Endothelial cell of umbilical vein (primary cell): ENCODE measurements at regions not wholly inside any gene's neighbourhood (a gene's known extent, or its start where the extent isn't known, plus 50 kb on each side); places are given as distances from the start of the nearest gene placed in this dataset.

Experiments
- BruUV-seq: library from RNA; stranded (reverse); fragments of 400-500 nt; replicated peaks from 2 replicates; lab custom pipeline; 2021; lab: Mats Ljungman, UMichigan
- CTCF ChIA-PET: fragments of 300-600, 350-600 bp; sonication (Branson Sonifier 250); formaldehyde crosslinking; loops from one replicate; lab custom pipeline; 2021; ENCODE audit warnings: antibody characterized with exemption, inconsistent platforms; lab: Charles Lee
- POLR2A ChIA-PET: fragments of 300-600, 350-600 bp; sonication (Branson Sonifier 250); formaldehyde crosslinking; loops from one replicate; lab custom pipeline; 2021; ENCODE audit warnings: antibody characterized with exemption, inconsistent platforms; lab: Charles Lee
- DNase-seq: peaks from one replicate; pipeline ENCODE4 v3.0.0-alpha.2; 2011; ENCODE audit warnings: low read depth, low spot score
- FAIRE-seq: peaks from 2 replicates; lab custom pipeline; 2011; peaks lifted over from hg19 to GRCh38; lab: Jason Lieb, UNC
- H2AFZ ChIP-seq: 2 replicates; pipeline ENCODE4 v1.6.0; 2012; ENCODE audit warnings: low read depth, low read length, control low read depth, inconsistent platforms
- H3K27ac ChIP-seq: 2 replicates; pipeline ENCODE4 v1.5.1; 2011; ENCODE audit warnings: low read depth, mild to moderate bottlenecking, control low read depth, low read length, moderate library complexity; ENCODE audit not compliant: insufficient read depth
- H3K27me3 ChIP-seq, 2 experiments: 2 replicates each; pipeline versions ENCODE4 v1.6.0 to v1.6.1; 2011; ENCODE audit warnings: low read length in 2 of 2, mixed read lengths in 1 of 2; ENCODE audit not compliant: control insufficient read depth in 2 of 2, insufficient read depth in 2 of 2
- H3K36me3 ChIP-seq, 2 experiments: 2 replicates in 1 of 2; 3 replicates in 1 of 2; pipeline ENCODE4 v1.5.1; 2011; ENCODE audit warnings: low read length in 2 of 2, mild to moderate bottlenecking in 1 of 2, moderate library complexity in 1 of 2; ENCODE audit not compliant: control insufficient read depth in 2 of 2, insufficient read depth in 2 of 2; ENCODE audit errors: extremely low read depth in 1 of 2
- H3K4me1 ChIP-seq: 3 replicates; pipeline ENCODE4 v1.5.1; 2011; ENCODE audit warnings: mild to moderate bottlenecking, low read length; ENCODE audit not compliant: control insufficient read depth, insufficient read depth; ENCODE audit errors: extremely low read depth
- H3K4me2 ChIP-seq: 2 replicates; pipeline ENCODE4 v1.6.1; 2011; ENCODE audit warnings: low read length, control low read depth, mixed read lengths; ENCODE audit not compliant: insufficient read depth
- H3K4me3 ChIP-seq, 3 experiments: fragments of 200-600 bp in 1 of 3; sonication (generic), shearing (Covaris generic) in 1 of 3; replicated peaks in 1 of 3; 2 replicates each; pipeline ENCODE4 v1.5.1; 2011 to 2016; ENCODE audit warnings: control low read depth in 3 of 3, low read length in 3 of 3, mild to moderate bottlenecking in 2 of 3, inconsistent platforms in 1 of 3, low read depth in 1 of 3, moderate library complexity in 1 of 3; ENCODE audit not compliant: insufficient read depth in 1 of 3
- H3K79me2 ChIP-seq: 2 replicates; pipeline ENCODE4 v1.6.0; 2012; ENCODE audit warnings: low read length, inconsistent platforms; ENCODE audit not compliant: control insufficient read depth, insufficient read depth
- H3K9ac ChIP-seq: replicated peaks from 2 replicates; pipeline ENCODE3; 2011; ENCODE audit warnings: low read length, control low read depth; ENCODE audit not compliant: insufficient read depth; ENCODE audit errors: extremely low read depth
- H3K9me1 ChIP-seq: replicated peaks from 3 replicates; pipeline ENCODE4 v1.6.0; 2011; ENCODE audit warnings: mild to moderate bottlenecking, low read length; ENCODE audit not compliant: control insufficient read depth, insufficient read depth; ENCODE audit errors: extremely low read depth
- H3K9me3 ChIP-seq: replicated peaks from 2 replicates; pipeline ENCODE4 v1.5.1; 2012; ENCODE audit warnings: low read length, inconsistent platforms; ENCODE audit not compliant: control insufficient read depth, insufficient read depth
- H4K20me1 ChIP-seq: replicated peaks from 2 replicates; pipeline ENCODE3; 2011; ENCODE audit warnings: mild to moderate bottlenecking, low read length; ENCODE audit not compliant: control insufficient read depth, insufficient read depth; ENCODE audit errors: extremely low read depth
- CTCF ChIP-seq, 2 donors: IDR thresholded peaks; 1 replicate in 1 of 2; 2 replicates in 1 of 2; pipeline ENCODE4 v1.5.1; 2011; ENCODE audit warnings: low read length in 2 of 2, mild to moderate bottlenecking in 2 of 2, moderate library complexity in 2 of 2, control low read depth in 1 of 2, inconsistent platforms in 1 of 2, low read depth in 1 of 2; ENCODE audit not compliant: insufficient read depth in 1 of 2; ENCODE audit errors: extremely low read depth in 1 of 2
- EZH2 ChIP-seq: IDR thresholded peaks from 2 replicates; pipeline ENCODE4 v1.6.1; 2012; ENCODE audit warnings: borderline replicate concordance, low read depth, mild to moderate bottlenecking, moderate library complexity, low read length, inconsistent platforms; ENCODE audit not compliant: severe bottlenecking
- FOS ChIP-seq: IDR thresholded peaks from 2 replicates; pipeline ENCODE4 v1.6.1; 2011; ENCODE audit warnings: mild to moderate bottlenecking, low read length, moderate library complexity, borderline replicate concordance; ENCODE audit not compliant: insufficient read depth
- GATA2 ChIP-seq: IDR thresholded peaks from 2 replicates; pipeline ENCODE4 v1.7.0; 2011; ENCODE audit warnings: low read depth, mild to moderate bottlenecking, moderate library complexity, mixed read lengths, low read length; ENCODE audit not compliant: insufficient read length, insufficient read depth
- JUN ChIP-seq: IDR thresholded peaks from 2 replicates; pipeline ENCODE4 v1.6.1; 2011; ENCODE audit warnings: borderline replicate concordance, low read depth; ENCODE audit not compliant: insufficient read length, insufficient read depth
- MAX ChIP-seq: IDR thresholded peaks from 2 replicates; pipeline ENCODE4 v1.6.1; 2011; ENCODE audit not compliant: insufficient read depth, insufficient read length
- MYC ChIP-seq: IDR thresholded peaks from one replicate; pipeline ENCODE4 v1.6.1; 2011; ENCODE audit warnings: mild to moderate bottlenecking, low read depth, low read length
- POLR2A ChIP-seq: IDR thresholded peaks from 2 replicates; pipeline ENCODE4 v1.6.1; 2012; ENCODE audit warnings: low read depth, mild to moderate bottlenecking, control low read depth, low read length
- POLR2AphosphoS5 ChIP-seq: IDR thresholded peaks from 2 replicates; pipeline ENCODE4 v1.6.1; 2012; ENCODE audit warnings: low read depth, mild to moderate bottlenecking, control low read depth, low read length, moderate library complexity; ENCODE audit not compliant: insufficient read depth
- dilution Hi-C: fragments of 300-500 bp; cut with MboI; formaldehyde crosslinking; loops from one replicate; pipeline ENCODE4 v1.15.0; 2019; ENCODE audit warnings: low sequenced_read_pairs; ENCODE audit not compliant: extremely low pct_ligation_motif_present
- intact Hi-C: fragments of 100-400 bp; cut with micrococcal nuclease; formaldehyde crosslinking; loops from one replicate; pipeline ENCODE4 v1.10.0; 2022

GRCh38 chr2:145464866-145465265 lies 944.9 kb upstream of the ZEB2 start:
- Histone ChIP-seq H3K27ac (no peak overlapping the region), H3K36me3 (no peaks in the 10 kb centered on the region), H3K27me3 (no peaks in the 10 kb centered on the region), H3K4me2 (no peak overlapping the region), H3K9ac (no peak overlapping the region), H3K4me3 (no peak overlapping the region), H3K9me1 (no peaks in the 10 kb centered on the region), H3K79me2 (no peaks in the 10 kb centered on the region), H3K4me1 (no peaks in the 10 kb centered on the region), H2AFZ (no peak overlapping the region), H3K9me3 (no peaks in the 10 kb centered on the region), H4K20me1 (no peaks in the 10 kb centered on the region)
- no peak for FAIRE-seq
- dilution Hi-C loops (no loop called here), intact Hi-C loops (no loop called here)
- no peak for DNase-seq
- ChIA-PET CTCF (interaction anchor here (0.9 kb wide), 1 partner anchor 17 kb away, joined by 3 read pairs; no protein-coding TSS in a partner anchor), POLR2A (no interaction called here)
- TF ChIP-seq POLR2AphosphoS5 (no peak), EZH2 (no peak), JUN (no peak), POLR2A (no peak), MYC (no peak), MAX (no peak), GATA2 (no peak), FOS (no peak)
- BruUV-seq: no TSS peak

- POLR2A ChIA-PET: no interaction called here
- Histone ChIP-seq H3K9me3 (no peaks in the 10 kb centered on the region), H3K4me2 (no peak overlapping the region), H4K20me1 (no peaks in the 10 kb centered on the region), H3K9me1 (no peaks in the 10 kb centered on the region), H3K27ac (no peak overlapping the region), H3K4me3 (no peak overlapping the region), H3K79me2 (no peaks in the 10 kb centered on the region), H3K27me3 (no peaks in the 10 kb centered on the region), H3K4me1 (no peaks in the 10 kb centered on the region), H3K36me3 (no peaks in the 10 kb centered on the region), H2AFZ (no peak overlapping the region), H3K9ac (no peak overlapping the region)
- FAIRE-seq (no peak), DNase-seq (no peak)
- TF ChIP-seq EZH2: no peak
- peak; percentile 29 for TF ChIP-seq GATA2
- TF ChIP-seq POLR2A: no peak
- no peak for TF ChIP-seq POLR2AphosphoS5
- TF ChIP-seq JUN: no peak
- peak; percentile 4 for TF ChIP-seq FOS
- no peak for TF ChIP-seq MAX
- no peak for TF ChIP-seq CTCF (IDR thresholded peaks at IDR 0.05; ENCODE audit: extremely low read depth in 1 of 2, insufficient read depth in 1 of 2, low read depth in 1 of 2, low read length in 2 of 2)
- TF ChIP-seq MYC: no peak
- no TSS peak for BruUV-seq
- dilution Hi-C loops (no loop called here), intact Hi-C loops (no loop called here)
- CTCF ChIA-PET: no interaction called here
Measured at GRCh38 chr2:145460112-145460511, 940.2 kb upstream of the ZEB2 start.
